ENCODE measurements at regions not wholly inside any gene's neighbourhood (a gene's known extent, or its start where the extent isn't known, plus 50 kb on each side); places are given as distances from the start of the nearest gene placed in this dataset.

DNA sequence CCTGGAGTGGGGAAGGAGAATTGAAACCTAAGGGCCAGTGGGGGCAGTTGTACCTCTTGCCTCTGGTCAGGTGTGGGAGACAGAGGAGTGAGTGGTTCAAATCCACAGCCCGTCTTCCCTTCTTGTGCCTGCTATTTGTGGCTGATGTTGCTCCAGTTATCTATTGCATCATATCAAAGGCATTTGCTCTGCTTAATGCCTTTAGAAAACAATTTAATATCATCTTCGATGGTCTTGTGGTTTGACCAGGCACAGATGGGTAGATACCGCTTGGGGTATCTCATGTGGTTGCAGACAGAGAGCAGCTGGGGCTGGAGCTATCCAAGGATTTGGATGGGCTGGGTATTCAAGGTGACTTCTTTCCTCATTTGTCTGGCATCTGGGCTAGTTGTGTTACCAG, 376.1 kb upstream of the RBFOX1 start:
- TF ChIP-seq, protein P1, sequence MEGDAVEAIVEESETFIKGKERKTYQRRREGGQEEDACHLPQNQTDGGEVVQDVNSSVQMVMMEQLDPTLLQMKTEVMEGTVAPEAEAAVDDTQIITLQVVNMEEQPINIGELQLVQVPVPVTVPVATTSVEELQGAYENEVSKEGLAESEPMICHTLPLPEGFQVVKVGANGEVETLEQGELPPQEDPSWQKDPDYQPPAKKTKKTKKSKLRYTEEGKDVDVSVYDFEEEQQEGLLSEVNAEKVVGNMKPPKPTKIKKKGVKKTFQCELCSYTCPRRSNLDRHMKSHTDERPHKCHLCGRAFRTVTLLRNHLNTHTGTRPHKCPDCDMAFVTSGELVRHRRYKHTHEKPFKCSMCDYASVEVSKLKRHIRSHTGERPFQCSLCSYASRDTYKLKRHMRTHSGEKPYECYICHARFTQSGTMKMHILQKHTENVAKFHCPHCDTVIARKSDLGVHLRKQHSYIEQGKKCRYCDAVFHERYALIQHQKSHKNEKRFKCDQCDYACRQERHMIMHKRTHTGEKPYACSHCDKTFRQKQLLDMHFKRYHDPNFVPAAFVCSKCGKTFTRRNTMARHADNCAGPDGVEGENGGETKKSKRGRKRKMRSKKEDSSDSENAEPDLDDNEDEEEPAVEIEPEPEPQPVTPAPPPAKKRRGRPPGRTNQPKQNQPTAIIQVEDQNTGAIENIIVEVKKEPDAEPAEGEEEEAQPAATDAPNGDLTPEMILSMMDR (conservative IDR thresholded peaks at IDR 0.05 in 1 of 2, IDR thresholded peaks at IDR 0.05 in 1 of 2; ENCODE audit: low read depth in 1 of 2, low read length in 2 of 2): no peak
- no peak for TF ChIP-seq EZH2 (IDR thresholded peaks at IDR 0.05; ENCODE audit: low read length, missing control alignments)

All from fibroblast of lung (primary cell).